ENCODE measurements at regions not wholly inside any gene's neighbourhood (a gene's known extent, or its start where the extent isn't known, plus 50 kb on each side); places are given as distances from the start of the nearest gene placed in this dataset.

- TF ChIP-seq EZH2phosphoT487 (conservative IDR thresholded peaks at IDR 0.05; ENCODE audit: low read length) (no peak), CTCF (IDR thresholded peaks at IDR 0.05; ENCODE audit: insufficient read depth, low read length, poor library complexity, severe bottlenecking) (no peak)
Observed at GRCh38 chr10:10967581-10968256, 50.0 kb upstream of the CELF2 start.
